HL-60 (cell line): ENCODE measurements at regions not wholly inside any gene's neighbourhood (a gene's known extent, or its start where the extent isn't known, plus 50 kb on each side); places are given as distances from the start of the nearest gene placed in this dataset.

ENCODE experiments used
- DNase-seq, 2 experiments: peaks; one replicate each; pipeline ENCODE4 v3.0.0-alpha.2; 2010 to 2020; ENCODE audit warnings: low read depth in 1 of 2, low spot score in 1 of 2
- H3K27ac ChIP-seq: fragments of 250-450 bp; sonication (Bioruptor Pico); replicated peaks from 2 replicates; pipeline ENCODE4 v1.5.1; 2020; ENCODE audit warnings: mild to moderate bottlenecking, moderate library complexity
- H3K27me3 ChIP-seq: fragments of 250-450 bp; sonication (Bioruptor Pico); 2 replicates; pipeline ENCODE4 v1.5.1; 2021; ENCODE audit warnings: mild to moderate bottlenecking, moderate library complexity; ENCODE audit not compliant: insufficient read depth, poor library complexity, severe bottlenecking
- H3K4me3 ChIP-seq: replicated peaks from 2 replicates; pipeline ENCODE4 v1.5.1; 2011; ENCODE audit warnings: mild to moderate bottlenecking, control low read depth, low read length; ENCODE audit not compliant: insufficient read depth
- GABPA ChIP-seq: IDR thresholded peaks from 2 replicates; pipeline ENCODE4 v1.6.1; 2012; ENCODE audit warnings: low read depth
- POLR2AphosphoS5 ChIP-seq: IDR thresholded peaks from 2 replicates; pipeline ENCODE4 v1.6.1; 2012; ENCODE audit warnings: low read depth
- SPI1 ChIP-seq: IDR thresholded peaks from 2 replicates; pipeline ENCODE4 v1.6.1; 2012; ENCODE audit warnings: low read depth, mild to moderate bottlenecking, borderline replicate concordance
- TF ChIP-seq, protein P1 (sequence below): IDR thresholded peaks from one replicate; pipeline ENCODE4 v1.5.1; 2011; ENCODE audit warnings: low read length, control low read depth, inconsistent platforms; ENCODE audit not compliant: insufficient read depth
- TF ChIP-seq, protein P2 (sequence below): IDR thresholded peaks from 2 replicates; pipeline ENCODE4 v1.6.1; 2012; ENCODE audit warnings: low read depth; ENCODE audit not compliant: insufficient replicate concordance

DNA sequence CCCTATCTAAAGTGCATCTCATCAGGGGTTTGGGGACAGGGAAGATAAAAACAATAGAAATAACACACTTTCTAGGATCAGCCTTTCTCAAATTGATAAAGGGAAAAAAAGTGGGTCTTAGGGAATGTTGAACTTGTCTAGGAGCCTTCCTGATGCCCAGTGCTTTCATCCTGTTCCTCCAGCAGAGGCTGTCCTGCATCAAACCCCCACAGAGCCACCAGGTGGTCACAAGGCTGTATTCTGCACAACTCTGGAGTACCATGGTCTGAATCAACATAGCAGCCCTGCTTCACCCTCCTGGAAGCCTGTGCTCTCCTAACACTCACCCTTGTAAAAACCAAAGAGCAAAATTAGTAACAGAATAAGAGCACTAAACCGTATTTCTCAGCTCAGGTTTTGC lies 118.5 kb upstream of the SLC25A36 start:
- Histone ChIP-seq H3K27ac (no peak overlapping the region), H3K4me3 (no peak overlapping the region), H3K27me3 (no peaks in the 10 kb centered on the region)
- TF ChIP-seq, protein P1, sequence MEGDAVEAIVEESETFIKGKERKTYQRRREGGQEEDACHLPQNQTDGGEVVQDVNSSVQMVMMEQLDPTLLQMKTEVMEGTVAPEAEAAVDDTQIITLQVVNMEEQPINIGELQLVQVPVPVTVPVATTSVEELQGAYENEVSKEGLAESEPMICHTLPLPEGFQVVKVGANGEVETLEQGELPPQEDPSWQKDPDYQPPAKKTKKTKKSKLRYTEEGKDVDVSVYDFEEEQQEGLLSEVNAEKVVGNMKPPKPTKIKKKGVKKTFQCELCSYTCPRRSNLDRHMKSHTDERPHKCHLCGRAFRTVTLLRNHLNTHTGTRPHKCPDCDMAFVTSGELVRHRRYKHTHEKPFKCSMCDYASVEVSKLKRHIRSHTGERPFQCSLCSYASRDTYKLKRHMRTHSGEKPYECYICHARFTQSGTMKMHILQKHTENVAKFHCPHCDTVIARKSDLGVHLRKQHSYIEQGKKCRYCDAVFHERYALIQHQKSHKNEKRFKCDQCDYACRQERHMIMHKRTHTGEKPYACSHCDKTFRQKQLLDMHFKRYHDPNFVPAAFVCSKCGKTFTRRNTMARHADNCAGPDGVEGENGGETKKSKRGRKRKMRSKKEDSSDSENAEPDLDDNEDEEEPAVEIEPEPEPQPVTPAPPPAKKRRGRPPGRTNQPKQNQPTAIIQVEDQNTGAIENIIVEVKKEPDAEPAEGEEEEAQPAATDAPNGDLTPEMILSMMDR: no peak
- TF ChIP-seq, protein P2, sequence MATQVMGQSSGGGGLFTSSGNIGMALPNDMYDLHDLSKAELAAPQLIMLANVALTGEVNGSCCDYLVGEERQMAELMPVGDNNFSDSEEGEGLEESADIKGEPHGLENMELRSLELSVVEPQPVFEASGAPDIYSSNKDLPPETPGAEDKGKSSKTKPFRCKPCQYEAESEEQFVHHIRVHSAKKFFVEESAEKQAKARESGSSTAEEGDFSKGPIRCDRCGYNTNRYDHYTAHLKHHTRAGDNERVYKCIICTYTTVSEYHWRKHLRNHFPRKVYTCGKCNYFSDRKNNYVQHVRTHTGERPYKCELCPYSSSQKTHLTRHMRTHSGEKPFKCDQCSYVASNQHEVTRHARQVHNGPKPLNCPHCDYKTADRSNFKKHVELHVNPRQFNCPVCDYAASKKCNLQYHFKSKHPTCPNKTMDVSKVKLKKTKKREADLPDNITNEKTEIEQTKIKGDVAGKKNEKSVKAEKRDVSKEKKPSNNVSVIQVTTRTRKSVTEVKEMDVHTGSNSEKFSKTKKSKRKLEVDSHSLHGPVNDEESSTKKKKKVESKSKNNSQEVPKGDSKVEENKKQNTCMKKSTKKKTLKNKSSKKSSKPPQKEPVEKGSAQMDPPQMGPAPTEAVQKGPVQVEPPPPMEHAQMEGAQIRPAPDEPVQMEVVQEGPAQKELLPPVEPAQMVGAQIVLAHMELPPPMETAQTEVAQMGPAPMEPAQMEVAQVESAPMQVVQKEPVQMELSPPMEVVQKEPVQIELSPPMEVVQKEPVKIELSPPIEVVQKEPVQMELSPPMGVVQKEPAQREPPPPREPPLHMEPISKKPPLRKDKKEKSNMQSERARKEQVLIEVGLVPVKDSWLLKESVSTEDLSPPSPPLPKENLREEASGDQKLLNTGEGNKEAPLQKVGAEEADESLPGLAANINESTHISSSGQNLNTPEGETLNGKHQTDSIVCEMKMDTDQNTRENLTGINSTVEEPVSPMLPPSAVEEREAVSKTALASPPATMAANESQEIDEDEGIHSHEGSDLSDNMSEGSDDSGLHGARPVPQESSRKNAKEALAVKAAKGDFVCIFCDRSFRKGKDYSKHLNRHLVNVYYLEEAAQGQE: no peak
- TF ChIP-seq SPI1 (no peak), POLR2AphosphoS5 (no peak), GABPA (no peak)
- no peak for DNase-seq

DNA sequence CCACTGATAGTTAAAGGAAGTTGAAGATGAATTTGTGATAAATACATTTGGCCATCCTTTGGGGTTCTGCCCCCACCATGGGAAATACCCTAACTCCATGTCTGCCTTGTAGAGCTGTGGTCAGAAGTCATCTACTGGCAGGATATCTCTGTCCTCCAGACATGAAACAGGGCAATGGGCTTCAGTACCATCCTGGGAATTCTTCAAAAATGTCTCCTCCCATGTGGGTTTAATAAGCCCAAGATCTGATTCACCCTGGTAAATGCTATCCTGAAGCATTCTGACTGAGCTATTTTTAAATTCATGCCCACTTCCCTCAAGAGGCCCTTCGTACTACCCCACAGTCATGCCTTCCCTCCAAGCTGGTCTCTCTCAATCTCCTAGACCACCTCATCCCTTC lies 113.7 kb upstream of the SLC25A36 start:
- no peak overlapping the region for H3K27ac ChIP-seq
- no peak for DNase-seq
- no peaks in the 10 kb centered on the region for H3K27me3 ChIP-seq
- no peak overlapping the region for H3K4me3 ChIP-seq
- TF ChIP-seq POLR2AphosphoS5 (no peak), GABPA (no peak), SPI1 (no peak)
- TF ChIP-seq, protein P2: no peak
- TF ChIP-seq, protein P1: no peak

DNA sequence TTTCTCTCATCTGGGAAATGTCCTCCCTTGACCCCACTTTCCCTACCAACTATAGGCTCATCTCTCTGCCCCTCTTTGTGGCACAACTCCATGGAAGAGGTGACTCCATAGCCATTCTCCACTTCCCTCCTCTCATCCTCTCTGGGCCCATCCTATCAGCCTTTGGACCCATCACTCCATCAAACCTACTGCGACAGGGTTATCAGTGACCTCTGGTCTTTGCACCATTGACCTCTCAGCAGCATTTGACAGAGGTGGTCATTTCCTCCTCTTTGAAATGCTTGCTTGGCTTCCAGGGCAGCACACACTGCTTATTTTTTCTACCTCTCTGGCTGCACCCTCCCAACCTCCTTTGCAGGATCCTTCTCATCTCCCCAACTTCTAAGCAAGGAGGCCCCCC lies 113.1 kb upstream of the SLC25A36 start:
- TF ChIP-seq, protein P2: no peak
- TF ChIP-seq, protein P1: no peak
- no peak for TF ChIP-seq SPI1
- no peak for TF ChIP-seq POLR2AphosphoS5
- TF ChIP-seq GABPA: no peak

More for the DNA sequence above, 113.1 kb upstream of the SLC25A36 start:
- Histone ChIP-seq H3K27ac (no peak overlapping the region), H3K4me3 (no peak overlapping the region), H3K27me3 (peaks cover 1% of the 10 kb centered on the region)
- DNase-seq: no peak
